ENCODE measurements at regions not wholly inside any gene's neighbourhood (a gene's known extent, or its start where the extent isn't known, plus 50 kb on each side); places are given as distances from the start of the nearest gene placed in this dataset.
A peak's percentile ranks its signal among the peaks of the same experiment; 100 is the strongest.
"Not testable (repeated sequence)": the region's sequence is repeated elsewhere in the genome, so short reads cannot be mapped to it uniquely, and the experiment has no call there.

DNA sequence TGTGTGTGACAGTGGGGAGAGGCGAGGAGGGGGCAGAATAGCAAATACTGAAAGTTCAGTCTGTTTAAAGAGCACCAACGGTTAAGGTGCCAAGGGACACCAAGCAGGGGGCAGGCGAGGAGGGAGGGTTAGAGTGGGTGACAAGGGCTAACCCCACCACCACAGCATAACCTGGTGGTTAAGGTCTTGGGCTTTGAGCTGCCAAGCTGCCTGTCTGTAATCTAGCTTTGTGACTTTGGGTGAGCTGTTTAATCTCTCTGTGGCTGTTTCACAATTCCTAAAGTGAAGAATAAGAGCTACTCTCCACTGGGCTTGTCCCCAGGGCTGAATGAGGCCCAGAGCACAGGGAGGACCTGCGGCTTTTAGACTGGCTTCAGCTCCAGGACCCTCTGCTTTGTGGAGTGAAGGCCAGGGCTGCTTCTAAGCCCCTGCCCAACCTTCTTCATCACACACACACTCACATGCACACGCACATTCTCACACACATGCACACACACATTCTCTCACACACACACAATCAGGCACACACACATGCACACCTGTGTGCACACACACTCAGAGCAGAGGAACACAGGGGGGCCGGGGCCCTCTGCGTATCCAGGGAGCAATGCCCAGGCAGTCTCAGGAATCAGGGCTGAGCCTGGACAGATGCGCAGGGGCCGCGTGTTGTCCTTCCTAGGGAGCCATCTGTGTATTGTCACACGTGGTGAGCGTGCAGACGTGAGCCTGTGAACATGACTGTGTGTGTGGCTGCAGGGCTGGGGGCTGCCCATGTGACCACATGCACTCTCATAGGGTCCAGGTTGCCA lies 101.6 kb upstream of the TARDBP start:
- Mint-ChIP-seq H3K27ac (no peak overlapping the region), H3K4me1 (no peaks in the 10 kb centered on the region), H3K4me3 (no peak overlapping the region), H3K9me3 (no peaks in the 10 kb centered on the region), H3K36me3 (no peaks in the 10 kb centered on the region)
- ATAC-seq (no peak), DNase-seq (ENCODE audit: low spot score in 2 of 2) (no peak)

DNA sequence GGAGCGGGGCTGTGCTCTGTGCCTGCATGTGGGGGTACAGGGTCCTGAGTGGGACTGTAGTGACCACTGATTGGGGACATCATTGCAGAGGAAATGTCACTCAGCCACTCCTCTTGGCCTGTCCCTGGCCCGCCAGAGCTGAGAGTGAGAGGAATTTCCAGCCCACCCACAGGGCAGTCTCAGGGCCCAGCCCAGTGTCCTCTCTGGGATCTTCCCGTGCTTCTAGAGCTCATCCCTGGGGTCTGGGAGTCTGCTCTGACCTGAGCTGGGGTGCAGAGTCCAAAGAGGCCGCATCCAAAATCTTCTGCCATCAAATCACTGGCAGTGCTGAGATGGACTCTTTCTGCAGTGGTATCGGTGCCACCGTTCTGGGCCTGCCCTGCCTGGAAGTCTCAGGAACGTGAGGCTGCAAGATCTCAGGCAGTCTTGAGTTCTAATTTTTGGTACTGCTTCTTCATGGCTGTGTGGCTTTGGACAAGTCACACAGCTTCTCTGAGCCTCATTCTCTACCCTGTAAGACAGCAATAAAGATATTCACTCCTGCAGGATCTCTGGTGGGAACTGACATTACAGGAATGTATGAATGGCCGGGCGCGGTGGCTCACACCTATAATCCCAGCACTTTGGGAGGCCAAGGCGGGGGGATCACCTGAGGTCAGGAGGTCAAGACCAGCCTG lies 100.8 kb upstream of the TARDBP start:
- H3K27ac Mint-ChIP-seq = no peak overlapping the region
- H3K9me3 Mint-ChIP-seq = no peaks in the 10 kb centered on the region
- peaks cover 2% of the 10 kb centered on the region for H3K4me1 Mint-ChIP-seq
- ATAC-seq (no peak), DNase-seq (ENCODE audit: low spot score in 2 of 2) (no peak)
- no peak overlapping the region for H3K4me3 Mint-ChIP-seq
- H3K36me3 Mint-ChIP-seq = no peaks in the 10 kb centered on the region

DNA sequence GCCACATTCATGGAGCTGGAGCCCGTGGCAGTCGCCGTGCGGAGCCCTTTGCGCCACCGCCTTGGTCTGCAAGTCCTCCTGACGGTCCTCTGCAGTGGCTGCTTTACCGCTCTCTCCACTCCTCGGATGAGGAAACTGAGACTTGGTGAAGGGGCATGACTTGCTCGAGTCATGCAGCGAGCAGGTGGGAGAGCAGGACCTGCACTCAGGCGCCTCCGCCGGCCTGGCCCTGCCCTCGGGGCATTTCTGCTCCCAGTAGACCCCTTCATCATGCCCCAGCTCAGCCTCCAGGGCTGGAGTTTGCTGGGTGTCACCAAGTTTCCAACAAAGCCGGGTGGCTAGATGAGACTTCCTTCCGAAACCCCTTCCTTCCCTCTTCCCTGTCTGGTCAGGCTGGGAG lies 100.0 kb upstream of the TARDBP start:
- Mint-ChIP-seq H3K36me3 (no peaks in the 10 kb centered on the region), H3K4me1 (peaks cover 10% of the 10 kb centered on the region), H3K9me3 (no peaks in the 10 kb centered on the region), H3K4me3 (no peak overlapping the region), H3K27ac (no peak overlapping the region)
- DNase-seq (ENCODE audit: low spot score in 2 of 2) (no peak), ATAC-seq (no peak)

DNA sequence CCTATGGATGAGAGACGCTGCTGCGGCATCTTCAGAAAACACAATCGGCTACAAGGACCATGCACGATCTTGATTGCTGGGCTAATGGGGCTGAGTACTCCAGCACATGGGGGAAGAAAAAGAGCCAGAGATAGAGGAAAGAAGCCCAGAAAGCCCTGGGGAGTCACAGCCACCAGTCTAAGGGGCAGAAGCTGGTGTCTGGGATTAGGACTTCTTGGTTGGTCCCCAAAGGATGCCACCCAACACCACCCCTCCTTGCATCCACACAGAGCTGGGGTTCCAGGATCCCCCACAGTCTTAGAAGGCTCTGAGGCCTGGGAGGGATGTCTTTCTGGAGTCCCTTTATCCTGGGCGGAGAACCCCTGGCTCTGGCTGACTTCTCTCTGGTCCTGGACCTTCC lies 98.4 kb upstream of the TARDBP start:
- no peaks in the 10 kb centered on the region for H3K36me3 Mint-ChIP-seq
- no peaks in the 10 kb centered on the region for H3K9me3 Mint-ChIP-seq
- no peak overlapping the region for H3K4me3 Mint-ChIP-seq
- DNase-seq (ENCODE audit: low spot score in 2 of 2) (no peak), ATAC-seq (no peak)
- H3K4me1 Mint-ChIP-seq = peaks cover 23% of the 10 kb centered on the region
- no peak overlapping the region for H3K27ac Mint-ChIP-seq

DNA sequence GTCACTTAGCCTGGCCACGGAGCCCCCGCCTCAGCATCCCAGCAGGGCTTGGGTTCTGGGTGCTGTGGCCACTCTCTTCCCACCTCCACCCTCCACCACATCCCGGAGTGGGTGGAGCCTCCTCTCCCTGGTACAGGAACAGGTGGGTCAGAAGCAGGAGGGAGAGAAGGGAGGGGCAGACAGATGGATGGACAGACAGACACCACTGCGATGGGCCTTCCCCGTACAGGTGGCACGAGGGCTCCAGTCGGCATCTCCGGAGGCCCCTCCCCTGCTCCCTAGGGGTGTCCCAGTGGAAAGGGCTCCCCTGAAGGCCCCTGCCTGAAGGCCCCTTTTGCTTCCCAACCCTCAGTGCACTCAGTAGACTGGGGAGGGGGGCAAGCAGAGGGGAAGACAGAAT lies 96.9 kb upstream of the TARDBP start:
- Mint-ChIP-seq H3K4me3 (no peak overlapping the region), H3K9me3 (no peaks in the 10 kb centered on the region)
- DNase-seq (ENCODE audit: low spot score in 2 of 2) = no peak

DNA sequence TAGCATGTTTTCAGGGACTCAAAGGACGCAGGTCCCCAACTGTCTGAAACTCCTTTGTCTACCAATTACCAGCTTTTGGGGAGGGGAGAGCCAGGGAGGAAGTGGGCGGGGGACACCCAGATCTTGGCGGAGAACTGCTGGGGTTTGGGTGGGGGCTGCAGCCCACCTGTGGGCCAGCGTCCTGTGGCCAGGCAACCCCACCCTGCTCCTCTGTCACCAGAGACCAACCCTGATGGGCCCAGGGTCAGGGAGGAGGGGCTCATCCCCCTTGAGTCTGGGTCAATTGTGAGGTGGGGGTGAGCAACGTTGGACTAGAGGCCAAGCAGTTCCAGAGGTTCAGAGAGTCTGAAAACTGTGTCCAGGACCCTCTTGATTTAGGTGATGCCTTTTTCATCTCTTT lies 96.1 kb upstream of the TARDBP start:
- DNase-seq (ENCODE audit: low spot score in 2 of 2) (no peak), ATAC-seq (no peak)
- H3K9me3 Mint-ChIP-seq = no peaks in the 10 kb centered on the region
- no peak overlapping the region for H3K4me3 Mint-ChIP-seq
- H3K36me3 Mint-ChIP-seq = no peaks in the 10 kb centered on the region
- peaks cover 23% of the 10 kb centered on the region for H3K4me1 Mint-ChIP-seq
- no peak overlapping the region for H3K27ac Mint-ChIP-seq

More for the DNA sequence above, 96.9 kb upstream of the TARDBP start:
- Mint-ChIP-seq H3K27ac (no peak overlapping the region), H3K4me1 (peaks cover 23% of the 10 kb centered on the region), H3K36me3 (no peaks in the 10 kb centered on the region)
- ATAC-seq = no peak

DNA sequence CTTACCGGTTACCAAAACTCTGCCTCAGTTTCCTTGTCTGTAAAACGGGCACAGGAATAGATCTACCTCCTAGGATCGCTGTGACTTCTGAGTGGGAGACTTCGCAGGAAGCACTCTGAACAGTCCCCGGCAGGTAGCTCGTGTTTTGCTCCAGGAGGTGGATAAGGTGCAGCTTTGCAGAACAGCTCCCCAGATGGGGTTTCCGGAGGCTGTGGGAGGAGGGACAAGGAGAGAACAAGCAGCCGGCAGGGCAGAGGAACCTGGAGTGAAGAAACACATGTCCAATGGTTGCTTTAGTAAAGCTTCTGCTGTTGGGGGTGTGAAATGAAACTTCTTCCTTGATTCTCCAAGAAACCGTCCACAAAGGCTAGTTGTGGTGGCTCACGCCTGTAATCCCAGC lies 95.5 kb upstream of the TARDBP start:
- Mint-ChIP-seq H3K4me1 (peaks cover 25% of the 10 kb centered on the region), H3K36me3 (no peaks in the 10 kb centered on the region), H3K4me3 (peak overlapping the region; percentile 59), H3K27ac (peak overlapping the region; percentile 70), H3K9me3 (no peaks in the 10 kb centered on the region)
- no peak for DNase-seq (ENCODE audit: low spot score in 2 of 2)
- ATAC-seq = no peak

DNA sequence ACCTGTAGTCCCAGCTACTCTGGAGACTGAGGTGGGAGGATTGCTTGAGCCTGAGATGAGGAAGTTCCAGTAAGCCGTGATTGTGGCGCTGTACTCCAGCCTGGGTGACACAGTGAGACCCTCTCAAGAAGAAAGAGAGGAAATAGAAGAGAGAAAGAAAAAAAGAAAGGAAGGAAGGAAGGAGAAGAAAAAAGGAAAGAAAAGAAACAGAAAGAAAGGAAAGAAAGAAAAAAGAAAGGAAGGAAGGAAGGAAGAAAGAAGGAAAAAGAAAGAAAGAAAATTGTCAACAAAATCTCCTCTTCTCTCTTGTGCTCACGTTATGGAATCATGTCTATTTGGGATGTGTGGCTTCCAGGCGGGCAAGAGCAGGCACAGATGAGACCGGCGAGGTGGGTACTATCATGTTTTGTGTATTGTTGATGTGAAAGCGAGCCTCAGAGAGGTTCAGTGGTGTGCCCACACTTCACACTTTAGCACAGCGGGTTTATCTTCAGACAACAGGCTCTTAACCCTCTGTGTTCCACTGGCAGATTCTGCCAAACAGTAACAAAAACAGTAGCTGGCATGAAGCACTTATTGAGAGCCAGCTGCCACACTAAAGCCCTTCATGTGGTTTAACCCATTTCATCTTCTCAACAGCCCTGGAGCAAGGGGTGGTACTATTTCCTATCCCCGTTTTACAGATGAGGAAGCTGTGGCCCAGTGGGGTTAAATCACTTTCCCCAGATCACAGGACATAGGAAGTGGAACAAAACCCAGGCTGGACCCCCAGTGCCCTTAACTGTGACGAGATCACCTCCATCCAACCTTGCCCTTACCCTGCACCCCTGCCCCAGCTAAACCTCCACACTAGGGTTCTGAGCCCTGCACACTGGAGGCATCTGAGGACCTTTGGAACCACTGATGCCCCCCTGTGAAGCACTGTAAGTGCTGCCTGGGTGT lies 94.7 kb upstream of the TARDBP start:
- peak; percentile 63 for ATAC-seq
- H3K27ac Mint-ChIP-seq = peak overlapping the region; percentile 70
- no peaks in the 10 kb centered on the region for H3K36me3 Mint-ChIP-seq
- peaks cover 31% of the 10 kb centered on the region for H3K4me1 Mint-ChIP-seq
- peak overlapping the region; percentile 59 for H3K4me3 Mint-ChIP-seq
- no peak for DNase-seq (ENCODE audit: low spot score in 2 of 2)
- no peaks in the 10 kb centered on the region for H3K9me3 Mint-ChIP-seq

DNA sequence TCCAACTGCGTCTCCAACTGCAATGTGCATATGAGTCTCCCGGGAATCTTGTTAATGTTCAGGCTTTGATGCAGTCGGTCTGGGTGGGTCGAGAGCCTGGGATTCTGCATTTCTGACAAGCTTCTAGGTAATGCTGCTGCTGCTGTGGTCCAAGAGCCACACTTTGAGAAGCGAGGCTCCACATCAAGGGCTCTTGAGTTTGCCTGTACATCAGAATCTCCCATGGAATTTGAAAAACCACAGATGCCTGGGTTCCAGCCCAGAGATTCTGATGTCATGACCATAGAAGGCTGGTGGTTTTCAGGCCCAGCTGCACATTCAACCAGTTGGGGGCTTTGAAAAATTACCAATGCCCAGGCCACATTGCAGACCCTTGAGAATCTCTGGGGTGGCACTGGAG lies 93.9 kb upstream of the TARDBP start:
- ATAC-seq = no peak
- H3K36me3 Mint-ChIP-seq = no peaks in the 10 kb centered on the region
- no peaks in the 10 kb centered on the region for H3K9me3 Mint-ChIP-seq
- H3K4me1 Mint-ChIP-seq = peaks cover 31% of the 10 kb centered on the region
- peak overlapping the region; percentile 59 for H3K4me3 Mint-ChIP-seq
- H3K27ac Mint-ChIP-seq = no peak overlapping the region
- no peak for DNase-seq (ENCODE audit: low spot score in 2 of 2)

DNA sequence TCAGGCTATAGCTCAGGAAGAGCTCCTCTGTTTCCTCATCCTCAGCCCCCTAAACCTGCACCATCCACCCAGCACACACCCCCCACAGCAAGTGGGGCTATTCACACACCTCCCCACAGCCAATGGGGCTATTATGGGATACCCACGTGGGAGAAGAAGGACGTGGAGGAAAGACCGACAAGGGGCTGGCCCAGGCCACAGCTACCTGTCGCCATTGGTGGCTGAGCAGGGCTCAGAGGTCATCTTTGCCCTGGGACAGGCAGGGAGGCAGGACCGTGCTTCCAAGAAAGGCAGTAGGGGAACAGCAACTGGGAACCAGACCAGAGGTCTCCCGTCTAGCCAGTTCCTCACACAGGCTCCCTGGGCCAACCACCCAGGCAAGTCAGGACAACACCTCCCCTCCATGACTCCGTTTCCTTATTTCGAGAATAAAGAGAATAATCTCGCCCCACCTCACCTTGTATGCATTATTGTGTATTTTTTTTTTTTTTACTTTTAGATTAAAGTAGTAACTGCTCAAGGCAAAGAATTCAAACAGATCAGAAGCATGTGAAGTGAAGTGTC lies 92.3 kb upstream of the TARDBP start:
- Mint-ChIP-seq H3K9me3 (no peaks in the 10 kb centered on the region), H3K4me1 (peaks cover 31% of the 10 kb centered on the region), H3K4me3 (no peak overlapping the region), H3K27ac (no peak overlapping the region), H3K36me3 (no peaks in the 10 kb centered on the region)
- no peak for ATAC-seq
- DNase-seq (ENCODE audit: low spot score in 2 of 2) = no peak

DNA sequence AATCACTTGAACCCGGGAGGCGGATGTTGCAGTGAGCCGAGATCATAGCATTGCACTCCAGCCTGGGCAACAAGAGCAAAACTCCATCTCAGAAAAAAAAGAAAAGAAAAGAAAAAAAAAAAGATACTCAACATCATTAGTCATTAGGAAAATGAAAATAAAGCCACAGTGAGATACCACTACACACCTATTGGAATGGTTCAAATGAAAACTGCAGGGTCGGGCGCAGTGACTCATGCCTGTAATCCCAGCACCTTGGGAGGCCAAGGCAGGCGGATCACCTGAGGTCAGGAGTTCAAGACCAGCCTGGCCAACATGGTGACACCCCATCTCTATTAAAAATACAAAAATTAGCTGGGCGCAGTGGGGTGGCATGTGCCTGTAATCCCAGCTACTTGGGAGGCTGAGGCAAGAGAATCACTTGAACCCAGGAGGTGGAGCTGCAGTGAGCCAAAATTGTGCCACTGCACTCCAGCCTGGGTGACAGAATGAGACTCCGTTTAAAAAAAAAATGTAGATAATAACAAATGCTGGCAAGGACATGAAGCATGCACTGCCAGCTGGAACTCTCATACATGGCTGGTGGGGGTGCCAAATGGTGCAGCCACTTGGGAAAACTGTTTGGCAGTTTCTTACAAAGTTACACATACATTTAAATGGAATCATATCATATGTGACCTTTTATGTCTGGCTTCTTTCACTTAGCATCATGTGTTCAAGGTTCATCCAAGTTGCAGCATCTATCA lies 90.0 kb upstream of the TARDBP start:
- peak; percentile 89 for ATAC-seq
- not testable (repeated sequence) for H3K4me3 Mint-ChIP-seq; H3K27ac Mint-ChIP-seq; DNase-seq (ENCODE audit: low spot score in 2 of 2); H3K36me3 Mint-ChIP-seq; H3K9me3 Mint-ChIP-seq
- peaks cover 21% of the 10 kb centered on the region for H3K4me1 Mint-ChIP-seq

DNA sequence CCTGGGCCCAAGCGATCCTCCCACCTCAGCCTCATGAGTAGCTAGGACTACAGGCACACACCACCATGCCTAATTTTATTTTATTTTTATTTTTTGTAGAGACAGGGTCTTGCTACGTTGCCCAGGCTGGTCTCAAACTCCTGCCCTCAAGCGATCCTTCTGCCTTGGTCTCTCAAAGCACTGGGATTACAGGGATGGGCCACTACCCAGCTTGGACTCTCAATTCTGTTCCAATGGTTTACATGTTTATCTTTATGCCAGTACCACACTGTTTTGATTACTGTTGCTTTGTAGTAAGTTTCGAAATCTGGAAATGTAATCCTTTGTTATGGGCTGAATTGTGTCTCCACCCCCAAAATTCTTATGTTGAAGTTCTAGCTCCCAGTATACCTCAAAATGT lies 88.4 kb upstream of the TARDBP start:
- Mint-ChIP-seq H3K4me1 (peaks cover 8% of the 10 kb centered on the region), H3K9me3 (no peaks in the 10 kb centered on the region), H3K27ac (no peak overlapping the region), H3K4me3 (no peak overlapping the region), H3K36me3 (no peaks in the 10 kb centered on the region)
- ATAC-seq (no peak), DNase-seq (ENCODE audit: low spot score in 2 of 2) (no peak)

DNA sequence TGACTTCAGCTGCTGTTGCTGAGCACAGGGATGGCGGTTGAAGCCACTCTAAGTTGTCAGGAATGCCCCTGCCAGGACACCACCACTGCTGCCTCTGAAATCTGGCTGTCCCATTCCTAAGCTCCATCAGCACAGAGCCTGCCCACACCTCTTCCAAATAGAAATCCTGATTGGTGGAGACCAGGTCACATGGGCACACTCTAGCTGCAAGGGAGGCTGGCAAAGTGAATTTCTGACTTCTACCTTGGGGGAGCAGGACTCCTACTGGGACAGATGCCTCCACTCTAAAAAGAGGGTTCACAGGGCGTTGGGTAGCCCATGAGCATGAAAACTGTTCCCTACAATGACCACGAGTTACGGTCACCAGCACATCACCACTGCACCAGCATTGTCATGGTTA lies 83.8 kb upstream of the TARDBP start:
- no peak overlapping the region for H3K27ac Mint-ChIP-seq
- H3K36me3 Mint-ChIP-seq = no peaks in the 10 kb centered on the region
- H3K9me3 Mint-ChIP-seq = no peaks in the 10 kb centered on the region
- ATAC-seq (no peak), DNase-seq (ENCODE audit: low spot score in 2 of 2) (no peak)
- H3K4me3 Mint-ChIP-seq = no peak overlapping the region
- peaks cover 7% of the 10 kb centered on the region for H3K4me1 Mint-ChIP-seq

DNA sequence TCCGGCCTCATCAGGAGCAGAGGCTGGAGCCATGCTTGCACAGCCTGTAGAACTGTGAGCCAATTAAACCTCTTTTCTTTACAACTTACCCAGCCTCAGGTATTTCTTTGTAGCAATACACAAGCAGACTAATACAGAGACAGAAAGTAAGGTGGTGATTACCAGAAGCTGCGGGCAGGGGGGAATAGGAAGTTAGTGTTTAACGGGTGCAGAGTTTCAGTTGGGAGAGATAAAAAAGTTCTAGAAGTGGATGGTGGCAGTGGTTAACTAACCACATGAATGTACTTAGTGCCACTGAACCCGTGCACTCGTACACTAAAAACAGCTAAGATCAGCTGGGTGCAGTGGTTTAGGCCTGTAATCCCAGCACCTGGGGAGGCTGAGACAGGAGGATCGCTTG lies 80.4 kb upstream of the TARDBP start:
- ATAC-seq = peak; percentile 93
- H3K27ac Mint-ChIP-seq = peak overlapping the region; percentile 4

More for the DNA sequence above, 80.4 kb upstream of the TARDBP start:
- DNase-seq (ENCODE audit: low spot score in 2 of 2) = peak in 1 of 2 donors; percentile 61
- H3K4me3 Mint-ChIP-seq = no peak overlapping the region
- H3K36me3 Mint-ChIP-seq = no peaks in the 10 kb centered on the region
- peaks cover 7% of the 10 kb centered on the region for H3K4me1 Mint-ChIP-seq
- H3K9me3 Mint-ChIP-seq = no peaks in the 10 kb centered on the region

Data from stimulated activated effector memory CD8-positive, alpha-beta T cell treated with anti-CD3 and anti-CD28 coated beads, Interleukin-12 subunit alpha, Interleukin-12 subunit beta, amount 100 ng/mL, for 72 hours (primary cell).